ENCODE measurements at regions not wholly inside any gene's neighbourhood (a gene's known extent, or its start where the extent isn't known, plus 50 kb on each side); places are given as distances from the start of the nearest gene placed in this dataset.

- TF ChIP-seq CTCF (conservative IDR thresholded peaks at IDR 0.05; ENCODE audit: low read length), result no peak
- no peak for TF ChIP-seq EZH2phosphoT487 (IDR thresholded peaks at IDR 0.05; ENCODE audit: borderline replicate concordance, low read depth, low read length)
Observed at GRCh38 chr9:134231767-134232166, 67.4 kb upstream of the RNU6ATAC start.

Data from OCI-LY7 (cell line).